HCEC 1CT (cell line): ENCODE measurements at regions not wholly inside any gene's neighbourhood (a gene's known extent, or its start where the extent isn't known, plus 50 kb on each side); places are given as distances from the start of the nearest gene placed in this dataset.

Experiments
- DNase-seq: peaks from one replicate; pipeline ENCODE4 v3.0.0-alpha.2; 2017

DNA sequence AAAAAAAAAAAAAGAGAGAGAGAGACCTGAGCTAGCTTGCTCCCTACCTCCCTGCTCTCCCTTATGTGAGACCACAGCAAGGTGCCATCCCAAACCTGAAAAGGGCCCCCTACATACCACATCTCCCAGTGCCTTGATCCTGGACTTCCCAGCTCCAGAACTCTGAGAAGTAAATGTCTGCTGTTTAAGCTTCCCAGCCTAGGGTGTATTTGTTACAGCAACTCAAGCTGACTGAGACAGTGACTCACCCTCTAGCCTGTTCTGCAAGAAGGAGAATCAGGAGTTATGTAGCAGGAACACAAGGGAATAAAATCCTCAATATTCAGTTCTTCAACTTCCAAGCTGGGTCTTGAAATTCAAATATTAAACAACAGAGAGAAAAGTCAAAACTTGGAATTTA lies 52.1 kb upstream of the TMEM72 start:
- DNase-seq, result no peak

DNA sequence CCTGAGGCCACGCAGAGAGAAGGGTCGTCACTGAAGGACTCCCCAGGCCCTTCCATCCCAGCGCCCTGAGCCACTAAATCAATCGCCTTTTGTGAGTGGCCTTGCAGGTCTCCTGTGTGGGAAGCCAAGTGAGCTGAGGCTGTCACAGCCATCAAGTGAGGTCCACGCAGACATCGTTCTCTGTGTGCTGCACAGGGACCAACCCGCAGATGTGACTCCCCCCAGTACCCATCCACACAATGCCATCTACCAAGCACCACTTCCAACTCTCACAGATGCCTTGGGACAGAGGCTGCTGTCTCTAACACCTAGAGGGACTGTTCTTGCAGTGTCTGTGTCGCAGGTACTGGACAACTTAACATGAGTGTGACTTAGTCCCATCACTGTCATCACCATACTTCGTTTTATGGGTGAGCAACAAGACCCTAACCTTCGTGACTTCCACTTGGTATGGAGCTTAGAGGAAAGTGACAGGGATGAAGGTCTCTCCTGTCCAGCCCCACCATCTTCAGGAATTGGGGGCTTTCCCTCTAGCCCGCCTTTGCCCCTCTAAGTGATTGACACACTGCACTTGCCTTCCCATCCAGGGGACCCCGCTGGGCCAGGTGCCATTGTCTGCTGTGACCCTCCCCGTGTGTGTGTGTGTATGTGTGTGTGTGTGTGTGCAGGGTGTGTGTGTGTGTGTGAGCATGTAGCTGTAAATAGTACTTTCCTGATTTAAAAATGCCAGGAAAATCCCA lies 51.4 kb upstream of the TMEM72 start:
- no peak for DNase-seq

DNA sequence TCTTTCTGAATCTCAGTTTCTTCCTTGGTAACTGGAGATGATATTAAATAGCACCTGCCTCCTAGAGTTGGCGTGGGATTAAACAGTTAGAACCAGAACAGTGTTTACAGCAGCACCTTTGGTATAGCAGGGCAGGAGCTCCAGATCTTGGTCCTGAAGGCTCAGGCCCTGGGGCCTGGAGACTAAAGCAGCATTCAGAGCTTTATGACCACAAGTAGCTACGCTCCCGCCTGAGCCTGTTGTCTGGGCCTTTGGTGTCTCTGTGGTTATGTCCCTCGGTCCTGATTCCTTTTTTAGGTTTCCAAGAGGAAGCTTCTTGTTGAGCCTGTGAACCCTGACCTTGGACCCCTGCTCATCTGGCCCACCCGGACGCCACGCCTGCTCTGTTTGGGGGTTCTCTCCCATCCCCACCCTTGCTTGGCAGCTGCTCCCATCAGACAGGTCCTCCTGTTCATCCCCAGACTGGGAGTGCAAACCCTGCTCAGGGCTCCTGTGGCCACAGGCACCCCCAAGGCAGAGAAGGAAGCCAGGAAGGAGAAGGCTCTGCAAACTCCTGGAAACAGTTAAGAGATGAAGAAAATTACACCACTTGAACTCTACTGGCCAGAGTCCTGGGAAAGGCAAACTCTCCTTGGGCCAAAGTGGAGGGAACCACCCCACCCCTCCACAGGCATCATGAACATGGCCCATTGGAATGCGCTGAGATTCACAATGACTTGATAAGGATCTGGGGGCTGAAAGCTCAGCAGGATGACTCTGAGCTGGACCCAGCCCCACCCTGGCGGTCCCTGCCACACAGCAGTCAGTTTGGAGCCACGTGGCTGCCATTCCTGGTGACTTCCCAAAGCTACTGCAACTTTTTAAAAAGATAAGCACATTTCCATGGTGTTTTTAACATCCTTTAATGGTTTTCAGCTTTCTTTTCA lies 50.1 kb upstream of the TMEM72 start:
- DNase-seq, result peak; percentile 24
